ENCODE measurements at regions not wholly inside any gene's neighbourhood (a gene's known extent, or its start where the extent isn't known, plus 50 kb on each side); places are given as distances from the start of the nearest gene placed in this dataset.

DNA sequence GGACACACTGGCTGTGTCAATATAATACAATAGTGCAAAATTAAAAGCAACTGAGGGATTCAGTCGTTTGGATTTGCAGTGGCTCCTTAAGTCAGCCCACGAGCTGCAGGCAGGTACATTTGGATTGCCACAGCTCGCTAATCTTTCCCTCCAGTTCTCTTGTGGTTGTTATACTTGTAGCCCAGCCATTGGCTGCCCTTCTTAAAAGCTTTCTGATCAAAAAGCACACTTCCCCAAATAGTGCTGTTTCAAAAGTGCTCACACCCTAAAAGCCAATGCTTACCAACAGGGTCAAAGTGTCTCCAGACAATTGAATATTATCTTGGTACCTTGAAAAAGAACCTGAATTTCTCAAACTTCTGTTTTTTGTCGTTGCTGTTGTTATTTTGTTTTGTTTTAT lies 404.7 kb upstream of the FAM98A start:
- Histone ChIP-seq H3K4me2 (ENCODE audit: low read depth, low read length, poor library complexity, severe bottlenecking) (no peak overlapping the region), H3K36me3 (ENCODE audit: insufficient read depth, low read length) (no peaks in the 10 kb centered on the region), H4K20me1 (ENCODE audit: insufficient read depth, low read length, poor library complexity, severe bottlenecking) (no peaks in the 10 kb centered on the region), H3K4me1 (ENCODE audit: insufficient read depth, low read length, poor library complexity, severe bottlenecking) (no peaks in the 10 kb centered on the region), H3K4me3 (ENCODE audit: low read length, poor library complexity, severe bottlenecking) (no peak overlapping the region), H3K9me3 (ENCODE audit: insufficient read depth, low read depth, low read length) (no peaks in the 10 kb centered on the region), H2AFZ (ENCODE audit: low read length) (no peak overlapping the region), H3K27me3 (ENCODE audit: insufficient read depth, low read length, poor library complexity, severe bottlenecking) (no peaks in the 10 kb centered on the region), H3F3A (ENCODE audit: low read depth) (no peaks in the 10 kb centered on the region), H3K9ac (ENCODE audit: low read depth, low read length, poor library complexity, severe bottlenecking) (no peak overlapping the region), H3K79me2 (ENCODE audit: insufficient read depth, low read length) (no peaks in the 10 kb centered on the region), H3K9me2 (replicated peaks; ENCODE audit: low read depth, low read length) (no peaks in the 10 kb centered on the region)
- no peak for TF ChIP-seq EZH2phosphoT487 (IDR thresholded peaks at IDR 0.05; ENCODE audit: borderline replicate concordance)

DNA sequence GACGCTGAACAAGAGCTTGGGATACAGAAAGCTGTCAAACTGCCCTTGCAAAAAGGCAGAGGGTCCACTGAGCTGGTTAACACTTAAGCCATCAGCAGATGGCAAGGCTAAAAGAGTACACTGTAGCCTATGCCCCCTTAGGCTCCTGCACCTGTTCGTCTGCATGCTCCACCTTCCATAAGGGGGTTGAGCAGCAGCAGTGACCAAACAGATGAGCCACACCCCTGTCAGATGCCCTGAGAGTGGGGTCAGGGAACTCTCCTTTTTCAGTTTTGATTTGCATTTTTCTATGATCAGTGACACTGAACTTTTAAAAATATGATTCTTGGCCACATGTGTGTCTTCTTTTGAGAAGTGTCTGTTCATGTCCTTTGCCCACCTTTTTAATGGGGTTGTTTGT lies 402.5 kb upstream of the FAM98A start:
- no peaks in the 10 kb centered on the region for H3K27me3 ChIP-seq (ENCODE audit: insufficient read depth, low read length, poor library complexity, severe bottlenecking)
- H3K4me1 ChIP-seq (ENCODE audit: insufficient read depth, low read length, poor library complexity, severe bottlenecking): no peaks in the 10 kb centered on the region
- H3K79me2 ChIP-seq (ENCODE audit: insufficient read depth, low read length): no peaks in the 10 kb centered on the region
- H2AFZ ChIP-seq (ENCODE audit: low read length): no peak overlapping the region
- no peak overlapping the region for H3K9ac ChIP-seq (ENCODE audit: low read depth, low read length, poor library complexity, severe bottlenecking)
- no peak for TF ChIP-seq EZH2phosphoT487 (IDR thresholded peaks at IDR 0.05; ENCODE audit: borderline replicate concordance)
- TF ChIP-seq, protein P1, sequence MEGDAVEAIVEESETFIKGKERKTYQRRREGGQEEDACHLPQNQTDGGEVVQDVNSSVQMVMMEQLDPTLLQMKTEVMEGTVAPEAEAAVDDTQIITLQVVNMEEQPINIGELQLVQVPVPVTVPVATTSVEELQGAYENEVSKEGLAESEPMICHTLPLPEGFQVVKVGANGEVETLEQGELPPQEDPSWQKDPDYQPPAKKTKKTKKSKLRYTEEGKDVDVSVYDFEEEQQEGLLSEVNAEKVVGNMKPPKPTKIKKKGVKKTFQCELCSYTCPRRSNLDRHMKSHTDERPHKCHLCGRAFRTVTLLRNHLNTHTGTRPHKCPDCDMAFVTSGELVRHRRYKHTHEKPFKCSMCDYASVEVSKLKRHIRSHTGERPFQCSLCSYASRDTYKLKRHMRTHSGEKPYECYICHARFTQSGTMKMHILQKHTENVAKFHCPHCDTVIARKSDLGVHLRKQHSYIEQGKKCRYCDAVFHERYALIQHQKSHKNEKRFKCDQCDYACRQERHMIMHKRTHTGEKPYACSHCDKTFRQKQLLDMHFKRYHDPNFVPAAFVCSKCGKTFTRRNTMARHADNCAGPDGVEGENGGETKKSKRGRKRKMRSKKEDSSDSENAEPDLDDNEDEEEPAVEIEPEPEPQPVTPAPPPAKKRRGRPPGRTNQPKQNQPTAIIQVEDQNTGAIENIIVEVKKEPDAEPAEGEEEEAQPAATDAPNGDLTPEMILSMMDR (conservative IDR thresholded peaks at IDR 0.05; ENCODE audit: low read length): no peak
- no peak overlapping the region for H3K4me2 ChIP-seq (ENCODE audit: low read depth, low read length, poor library complexity, severe bottlenecking)
- no peaks in the 10 kb centered on the region for H4K20me1 ChIP-seq (ENCODE audit: insufficient read depth, low read length, poor library complexity, severe bottlenecking)
- H3K36me3 ChIP-seq (ENCODE audit: insufficient read depth, low read length): no peaks in the 10 kb centered on the region
- H3F3A ChIP-seq (ENCODE audit: low read depth): no peaks in the 10 kb centered on the region
- H3K9me3 ChIP-seq (ENCODE audit: insufficient read depth, low read depth, low read length): no peaks in the 10 kb centered on the region; the same call in 1 of the 2 replicates
- H3K9me2 ChIP-seq (replicated peaks; ENCODE audit: low read depth, low read length): no peaks in the 10 kb centered on the region
- H3K4me3 ChIP-seq (ENCODE audit: low read length, poor library complexity, severe bottlenecking): no peak overlapping the region

DNA sequence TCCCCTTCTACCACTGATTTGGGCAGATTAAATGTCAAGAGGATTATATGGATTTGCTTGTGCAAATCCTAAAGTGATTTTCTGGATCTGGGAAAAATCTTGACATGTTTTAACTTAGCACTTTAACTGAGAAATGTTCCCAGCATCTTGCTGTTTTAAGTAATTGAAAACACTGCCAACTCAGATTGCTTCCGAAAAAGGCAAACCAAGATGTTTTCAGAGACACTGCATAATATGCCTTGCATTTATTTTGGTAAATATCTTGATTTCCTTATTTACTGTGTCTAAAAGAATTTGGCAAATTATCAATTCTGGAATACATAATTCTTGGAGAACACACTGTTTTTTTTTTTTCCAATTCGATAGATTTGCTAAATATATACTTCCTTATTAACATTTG lies 385.0 kb upstream of the FAM98A start:
- H3K4me1 ChIP-seq (ENCODE audit: insufficient read depth, low read length, poor library complexity, severe bottlenecking): no peaks in the 10 kb centered on the region
- H3K79me2 ChIP-seq (ENCODE audit: insufficient read depth, low read length): no peaks in the 10 kb centered on the region
- no peaks in the 10 kb centered on the region for H3K9me3 ChIP-seq (ENCODE audit: insufficient read depth, low read depth, low read length)
- H3K4me3 ChIP-seq (ENCODE audit: low read length, poor library complexity, severe bottlenecking): no peak overlapping the region
- no peaks in the 10 kb centered on the region for H3K9me2 ChIP-seq (replicated peaks; ENCODE audit: low read depth, low read length)
- no peak for TF ChIP-seq EZH2phosphoT487 (IDR thresholded peaks at IDR 0.05; ENCODE audit: borderline replicate concordance)
- TF ChIP-seq, protein P1 (conservative IDR thresholded peaks at IDR 0.05; ENCODE audit: low read length): no peak
- H3K27me3 ChIP-seq (ENCODE audit: insufficient read depth, low read length, poor library complexity, severe bottlenecking): no peaks in the 10 kb centered on the region
- H3K9ac ChIP-seq (ENCODE audit: low read depth, low read length, poor library complexity, severe bottlenecking): no peak overlapping the region
- H4K20me1 ChIP-seq (ENCODE audit: insufficient read depth, low read length, poor library complexity, severe bottlenecking): no peaks in the 10 kb centered on the region
- H3K4me2 ChIP-seq (ENCODE audit: low read depth, low read length, poor library complexity, severe bottlenecking): no peak overlapping the region
- no peaks in the 10 kb centered on the region for H3K36me3 ChIP-seq (ENCODE audit: insufficient read depth, low read length)
- no peaks in the 10 kb centered on the region for H3F3A ChIP-seq (ENCODE audit: low read depth)
- H2AFZ ChIP-seq (ENCODE audit: low read length): no peak overlapping the region

DNA sequence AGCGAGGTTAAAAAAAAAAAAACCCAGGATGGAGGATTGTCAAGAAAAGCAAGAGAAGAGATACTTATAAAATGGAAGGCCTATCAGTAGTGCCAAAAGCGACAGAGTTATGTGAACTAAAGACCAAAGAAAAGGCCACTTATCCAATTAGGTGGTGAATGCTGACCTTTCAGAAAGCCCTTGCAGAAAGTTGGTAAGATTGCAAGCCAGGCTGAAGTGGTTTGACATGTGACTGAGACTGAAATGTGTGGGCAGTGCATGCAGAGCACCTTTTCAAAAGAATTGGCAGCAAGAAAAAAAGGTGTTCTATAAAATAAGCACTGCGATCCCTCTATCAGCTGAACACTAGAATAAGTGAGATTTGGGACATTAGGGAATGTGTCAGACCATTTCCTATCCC lies 379.4 kb upstream of the FAM98A start:
- Histone ChIP-seq H3F3A (ENCODE audit: low read depth) (no peaks in the 10 kb centered on the region), H3K4me2 (ENCODE audit: low read depth, low read length, poor library complexity, severe bottlenecking) (no peak overlapping the region), H3K4me1 (ENCODE audit: insufficient read depth, low read length, poor library complexity, severe bottlenecking) (no peaks in the 10 kb centered on the region), H4K20me1 (ENCODE audit: insufficient read depth, low read length, poor library complexity, severe bottlenecking) (no peaks in the 10 kb centered on the region), H3K9ac (ENCODE audit: low read depth, low read length, poor library complexity, severe bottlenecking) (no peak overlapping the region), H2AFZ (ENCODE audit: low read length) (no peak overlapping the region), H3K36me3 (ENCODE audit: insufficient read depth, low read length) (no peaks in the 10 kb centered on the region), H3K79me2 (ENCODE audit: insufficient read depth, low read length) (no peaks in the 10 kb centered on the region), H3K9me2 (replicated peaks; ENCODE audit: low read depth, low read length) (no peaks in the 10 kb centered on the region), H3K27me3 (ENCODE audit: insufficient read depth, low read length, poor library complexity, severe bottlenecking) (no peaks in the 10 kb centered on the region), H3K4me3 (ENCODE audit: low read length, poor library complexity, severe bottlenecking) (no peak overlapping the region), H3K9me3 (ENCODE audit: insufficient read depth, low read depth, low read length) (no peaks in the 10 kb centered on the region)
- TF ChIP-seq EZH2phosphoT487 (IDR thresholded peaks at IDR 0.05; ENCODE audit: borderline replicate concordance): no peak
- TF ChIP-seq, protein P1 (conservative IDR thresholded peaks at IDR 0.05; ENCODE audit: low read length): no peak
